ENCODE measurements at regions not wholly inside any gene's neighbourhood (a gene's known extent, or its start where the extent isn't known, plus 50 kb on each side); places are given as distances from the start of the nearest gene placed in this dataset.

DNA sequence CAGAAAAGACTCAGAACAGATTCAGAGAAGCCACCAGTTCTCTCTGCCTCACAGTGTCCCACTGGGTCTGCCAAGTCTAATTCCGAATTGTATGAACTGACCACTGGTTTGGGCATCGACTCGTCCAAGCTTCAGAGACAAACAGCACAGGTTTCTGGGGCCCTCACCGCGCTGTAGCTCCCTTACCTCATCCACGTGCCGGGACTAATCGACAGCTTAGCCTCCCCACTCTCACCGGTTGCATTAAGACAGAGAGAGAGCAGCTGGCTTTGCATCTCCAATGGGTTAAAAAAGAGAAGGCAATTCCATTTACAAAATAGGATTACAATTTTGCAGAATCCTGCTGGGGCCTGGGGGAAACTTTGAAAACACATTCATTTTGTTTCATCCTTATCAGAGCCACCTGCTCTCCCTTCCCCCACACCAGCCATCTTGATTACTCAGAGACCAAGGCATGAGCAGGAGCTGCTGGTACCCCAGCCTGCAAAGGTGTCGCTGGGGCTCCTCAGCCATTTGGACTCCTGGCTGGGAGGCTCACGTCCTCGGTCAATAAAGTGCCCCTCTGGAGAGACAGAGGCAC is 95.3 kb upstream of the RPL38 start:
- no peak overlapping the region for H4K8ac ChIP-seq (ENCODE audit: low read length)
- H2AFZ ChIP-seq (ENCODE audit: low read depth, low read length): no peak overlapping the region
- peaks cover 0 to 44% of the 10 kb centered on the region in 2 experiments for H3K27me3 ChIP-seq (ENCODE audit: control insufficient read depth in 1 of 2, insufficient read depth in 1 of 2, low read length in 2 of 2)
- no peaks in the 10 kb centered on the region for H3K36me3 ChIP-seq (ENCODE audit: control insufficient read depth in 1 of 2, insufficient read depth in 2 of 2, low read depth in 1 of 2, low read length in 2 of 2)
- H4K91ac ChIP-seq (ENCODE audit: low read length): no peak overlapping the region
- H3K4me1 ChIP-seq (ENCODE audit: control insufficient read depth, insufficient read depth, low read depth, low read length): no peaks in the 10 kb centered on the region
- no peak overlapping the region for H2BK120ac ChIP-seq (ENCODE audit: low read depth, low read length)
- H3K79me1 ChIP-seq (replicated peaks; ENCODE audit: low read length, poor library complexity, severe bottlenecking): no peaks in the 10 kb centered on the region
- H3K18ac ChIP-seq (ENCODE audit: low read depth in 1 of 2, low read length in 2 of 2): no peak overlapping the region
- WGBS: 41% methylated on average over 9 of the region's 12 CpGs
- H3K9me3 ChIP-seq (ENCODE audit: control insufficient read depth, low read length): peaks cover 5% of the 10 kb centered on the region
- H3K4ac ChIP-seq (ENCODE audit: low read depth in 1 of 2, low read length in 2 of 2): no peak overlapping the region
- no peak overlapping the region for H3K27ac ChIP-seq (ENCODE audit: low read length, poor library complexity, severe bottlenecking)
- H2BK12ac ChIP-seq (ENCODE audit: low read length in 2 of 2): no peak overlapping the region
- no peak overlapping the region for H3K4me2 ChIP-seq (ENCODE audit: low read length, poor library complexity, severe bottlenecking)
- H3K23ac ChIP-seq (ENCODE audit: low read length in 2 of 2): no peak overlapping the region
- H3K14ac ChIP-seq (ENCODE audit: low read length in 2 of 2): no peak overlapping the region
- H3K4me3 ChIP-seq (ENCODE audit: insufficient read depth in 1 of 2, low read depth in 1 of 2, low read length in 2 of 2): no peak overlapping the region
- no peak overlapping the region for H2BK5ac ChIP-seq (ENCODE audit: low read depth, low read length, poor library complexity, severe bottlenecking)
- DNase-seq: no peak
- H2BK15ac ChIP-seq (ENCODE audit: low read depth, poor library complexity, severe bottlenecking): no peak overlapping the region
- H2AK5ac ChIP-seq (ENCODE audit: low read length, severe bottlenecking): no peak overlapping the region
- no peak overlapping the region for H3K9ac ChIP-seq (ENCODE audit: low read length)

DNA sequence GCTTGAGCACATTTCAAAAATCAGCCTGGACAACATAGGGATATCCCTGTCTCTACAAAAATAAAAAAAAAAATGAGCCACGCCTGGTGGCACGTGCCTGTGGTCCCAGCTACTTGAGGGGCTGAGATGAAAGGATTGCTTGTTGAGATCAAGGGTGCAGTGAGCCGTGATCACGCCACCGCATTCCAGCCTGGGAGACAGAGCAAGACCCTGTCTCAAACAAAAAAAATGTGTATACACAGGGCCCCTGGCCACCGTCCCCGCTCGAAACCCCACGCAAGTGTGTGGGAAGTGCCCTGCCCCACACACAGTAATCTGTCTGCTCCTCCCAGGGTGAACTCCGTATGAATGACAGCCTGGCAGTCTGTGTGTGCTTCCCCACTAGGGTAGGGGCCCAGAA is 93.0 kb upstream of the RPL38 start:
- no peak overlapping the region for H2AK5ac ChIP-seq (ENCODE audit: low read length, severe bottlenecking)
- no peak overlapping the region for H2BK5ac ChIP-seq (ENCODE audit: low read depth, low read length, poor library complexity, severe bottlenecking)
- H4K8ac ChIP-seq (ENCODE audit: low read length): no peak overlapping the region
- no peak overlapping the region for H3K18ac ChIP-seq (ENCODE audit: low read depth in 1 of 2, low read length in 2 of 2)
- H3K4me1 ChIP-seq (ENCODE audit: control insufficient read depth, insufficient read depth, low read depth, low read length): no peaks in the 10 kb centered on the region
- 73% methylated on average over 10 of the region's 10 CpGs for WGBS
- no peak overlapping the region for H3K4ac ChIP-seq (ENCODE audit: low read depth in 1 of 2, low read length in 2 of 2)
- H3K27ac ChIP-seq (ENCODE audit: low read length, poor library complexity, severe bottlenecking): no peak overlapping the region
- H4K91ac ChIP-seq (ENCODE audit: low read length): no peak overlapping the region
- H3K9me3 ChIP-seq (ENCODE audit: control insufficient read depth, low read length): peaks cover 5% of the 10 kb centered on the region
- no peak overlapping the region for H3K9ac ChIP-seq (ENCODE audit: low read length)
- DNase-seq: no peak
- H3K27me3 ChIP-seq (ENCODE audit: control insufficient read depth in 1 of 2, insufficient read depth in 1 of 2, low read length in 2 of 2): peaks cover 0 to 38% of the 10 kb centered on the region in 2 experiments
- H3K23ac ChIP-seq (ENCODE audit: low read length in 2 of 2): no peak overlapping the region
- no peak overlapping the region for H3K14ac ChIP-seq (ENCODE audit: low read length in 2 of 2)
- no peak overlapping the region for H2BK15ac ChIP-seq (ENCODE audit: low read depth, poor library complexity, severe bottlenecking)
- H3K4me3 ChIP-seq (ENCODE audit: insufficient read depth in 1 of 2, low read depth in 1 of 2, low read length in 2 of 2): no peak overlapping the region
- no peak overlapping the region for H3K4me2 ChIP-seq (ENCODE audit: low read length, poor library complexity, severe bottlenecking)
- no peaks in the 10 kb centered on the region for H3K36me3 ChIP-seq (ENCODE audit: control insufficient read depth in 1 of 2, insufficient read depth in 2 of 2, low read depth in 1 of 2, low read length in 2 of 2)
- no peaks in the 10 kb centered on the region for H3K79me1 ChIP-seq (replicated peaks; ENCODE audit: low read length, poor library complexity, severe bottlenecking)
- H2BK12ac ChIP-seq (ENCODE audit: low read length in 2 of 2): no peak overlapping the region
- H2AFZ ChIP-seq (ENCODE audit: low read depth, low read length): no peak overlapping the region
- H2BK120ac ChIP-seq (ENCODE audit: low read depth, low read length): no peak overlapping the region

DNA sequence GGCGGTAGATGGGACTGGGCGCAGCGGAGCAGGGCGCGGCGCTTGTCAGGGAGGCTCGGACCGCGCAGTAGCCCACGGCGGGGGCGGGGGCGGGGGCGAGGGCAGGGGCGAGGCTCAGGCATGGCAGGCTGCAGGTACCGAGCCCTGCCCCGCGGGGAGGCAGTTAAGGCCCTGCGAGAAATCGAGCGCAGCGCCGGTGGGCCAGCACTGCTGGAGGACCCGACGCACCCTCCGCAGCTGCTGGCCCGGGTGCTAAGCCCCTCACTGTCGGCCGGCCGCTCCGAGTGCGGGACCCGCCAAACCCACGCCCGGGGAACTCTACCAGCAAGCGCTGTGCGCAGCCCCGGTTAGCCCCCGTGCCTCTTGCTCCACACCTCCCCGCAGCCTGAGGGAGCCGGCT is 90.2 kb upstream of the RPL38 start:
- H2BK12ac ChIP-seq (ENCODE audit: low read length in 2 of 2): no peak overlapping the region
- no peak overlapping the region for H4K91ac ChIP-seq (ENCODE audit: low read length)
- H3K36me3 ChIP-seq (ENCODE audit: control insufficient read depth in 1 of 2, insufficient read depth in 2 of 2, low read depth in 1 of 2, low read length in 2 of 2): no peaks in the 10 kb centered on the region
- H3K9ac ChIP-seq (ENCODE audit: low read length): no peak overlapping the region
- H3K27ac ChIP-seq (ENCODE audit: low read length, poor library complexity, severe bottlenecking): no peak overlapping the region
- no peak overlapping the region for H3K4ac ChIP-seq (ENCODE audit: low read depth in 1 of 2, low read length in 2 of 2)
- peaks cover 13 to 61% of the 10 kb centered on the region in 2 experiments for H3K27me3 ChIP-seq (ENCODE audit: control insufficient read depth in 1 of 2, insufficient read depth in 1 of 2, low read length in 2 of 2)
- DNase-seq: no peak
- H3K4me1 ChIP-seq (ENCODE audit: control insufficient read depth, insufficient read depth, low read depth, low read length): no peaks in the 10 kb centered on the region
- no peak overlapping the region for H2AFZ ChIP-seq (ENCODE audit: low read depth, low read length)
- H2AK5ac ChIP-seq (ENCODE audit: low read length, severe bottlenecking): no peak overlapping the region
- no peaks in the 10 kb centered on the region for H3K79me1 ChIP-seq (replicated peaks; ENCODE audit: low read length, poor library complexity, severe bottlenecking)
- WGBS: 97% methylated on average over 36 of the region's 41 CpGs
- no peak overlapping the region for H3K23ac ChIP-seq (ENCODE audit: low read length in 2 of 2)
- H3K14ac ChIP-seq (ENCODE audit: low read length in 2 of 2): no peak overlapping the region
- H3K18ac ChIP-seq (ENCODE audit: low read depth in 1 of 2, low read length in 2 of 2): no peak overlapping the region
- peaks cover 5% of the 10 kb centered on the region for H3K9me3 ChIP-seq (ENCODE audit: control insufficient read depth, low read length)
- H3K4me2 ChIP-seq (ENCODE audit: low read length, poor library complexity, severe bottlenecking): no peak overlapping the region
- no peak overlapping the region for H2BK5ac ChIP-seq (ENCODE audit: low read depth, low read length, poor library complexity, severe bottlenecking)
- H3K4me3 ChIP-seq (ENCODE audit: insufficient read depth in 1 of 2, low read depth in 1 of 2, low read length in 2 of 2): no peak overlapping the region
- H2BK120ac ChIP-seq (ENCODE audit: low read depth, low read length): no peak overlapping the region
- H4K8ac ChIP-seq (ENCODE audit: low read length): no peak overlapping the region
- H2BK15ac ChIP-seq (ENCODE audit: low read depth, poor library complexity, severe bottlenecking): no peak overlapping the region

DNA sequence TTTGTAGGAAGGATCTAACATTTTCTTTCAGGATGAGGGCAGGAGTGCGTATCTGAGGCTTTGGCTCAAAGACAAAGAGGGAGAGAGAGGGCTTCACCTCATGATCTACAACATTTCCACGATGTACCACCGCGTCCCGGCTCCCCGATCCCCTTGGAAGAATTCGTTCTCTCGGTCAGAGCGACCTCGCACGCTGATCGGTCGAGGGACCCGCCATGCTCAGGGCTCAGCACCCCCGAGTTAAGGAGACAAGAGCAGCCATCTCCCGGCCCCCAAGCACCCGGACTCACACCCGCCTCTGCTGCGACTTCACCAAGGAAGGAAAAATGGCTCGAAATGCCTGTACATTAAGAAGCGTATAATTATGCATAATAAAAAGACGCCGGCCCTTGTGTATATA is 89.5 kb upstream of the RPL38 start:
- no peak overlapping the region for H3K9ac ChIP-seq (ENCODE audit: low read length)
- H3K27me3 ChIP-seq (ENCODE audit: control insufficient read depth in 1 of 2, insufficient read depth in 1 of 2, low read length in 2 of 2): peaks cover 13 to 61% of the 10 kb centered on the region in 2 experiments
- no peak overlapping the region for H3K27ac ChIP-seq (ENCODE audit: low read length, poor library complexity, severe bottlenecking)
- no peaks in the 10 kb centered on the region for H3K36me3 ChIP-seq (ENCODE audit: control insufficient read depth in 1 of 2, insufficient read depth in 2 of 2, low read depth in 1 of 2, low read length in 2 of 2)
- no peak overlapping the region for H2BK5ac ChIP-seq (ENCODE audit: low read depth, low read length, poor library complexity, severe bottlenecking)
- no peak overlapping the region for H2AK5ac ChIP-seq (ENCODE audit: low read length, severe bottlenecking)
- no peak overlapping the region for H3K4me3 ChIP-seq (ENCODE audit: insufficient read depth in 1 of 2, low read depth in 1 of 2, low read length in 2 of 2)
- H3K9me3 ChIP-seq (ENCODE audit: control insufficient read depth, low read length): peaks cover 5% of the 10 kb centered on the region
- H2AFZ ChIP-seq (ENCODE audit: low read depth, low read length): no peak overlapping the region
- 87% methylated on average over 23 of the region's 23 CpGs for WGBS
- no peak overlapping the region for H3K4ac ChIP-seq (ENCODE audit: low read depth in 1 of 2, low read length in 2 of 2)
- no peak overlapping the region for H3K18ac ChIP-seq (ENCODE audit: low read depth in 1 of 2, low read length in 2 of 2)
- H3K4me1 ChIP-seq (ENCODE audit: control insufficient read depth, insufficient read depth, low read depth, low read length): no peaks in the 10 kb centered on the region
- DNase-seq: no peak
- H2BK15ac ChIP-seq (ENCODE audit: low read depth, poor library complexity, severe bottlenecking): no peak overlapping the region
- no peak overlapping the region for H2BK120ac ChIP-seq (ENCODE audit: low read depth, low read length)
- no peak overlapping the region for H2BK12ac ChIP-seq (ENCODE audit: low read length in 2 of 2)
- no peak overlapping the region for H4K8ac ChIP-seq (ENCODE audit: low read length)
- H3K14ac ChIP-seq (ENCODE audit: low read length in 2 of 2): no peak overlapping the region
- no peak overlapping the region for H3K23ac ChIP-seq (ENCODE audit: low read length in 2 of 2)
- H3K79me1 ChIP-seq (replicated peaks; ENCODE audit: low read length, poor library complexity, severe bottlenecking): no peaks in the 10 kb centered on the region
- no peak overlapping the region for H4K91ac ChIP-seq (ENCODE audit: low read length)
- H3K4me2 ChIP-seq (ENCODE audit: low read length, poor library complexity, severe bottlenecking): no peak overlapping the region

All from mesenchymal stem cell (in vitro differentiated cells and primary cell).